HG02763 (cell line): ENCODE measurements at regions not wholly inside any gene's neighbourhood (a gene's known extent, or its start where the extent isn't known, plus 50 kb on each side); places are given as distances from the start of the nearest gene placed in this dataset.

Experiments
- ATAC-seq: cut with Tn5 transposase; IDR thresholded peaks from one replicate; pipeline ENCODE4 v1.9.1; 2021; ENCODE audit warnings: mild to moderate bottlenecking, moderate library complexity; ENCODE audit not compliant: unreplicated experiment

- no peak for ATAC-seq
Observed at GRCh38 chr12:103178366-103179080, 221.0 kb downstream of the ASCL1 start.

DNA sequence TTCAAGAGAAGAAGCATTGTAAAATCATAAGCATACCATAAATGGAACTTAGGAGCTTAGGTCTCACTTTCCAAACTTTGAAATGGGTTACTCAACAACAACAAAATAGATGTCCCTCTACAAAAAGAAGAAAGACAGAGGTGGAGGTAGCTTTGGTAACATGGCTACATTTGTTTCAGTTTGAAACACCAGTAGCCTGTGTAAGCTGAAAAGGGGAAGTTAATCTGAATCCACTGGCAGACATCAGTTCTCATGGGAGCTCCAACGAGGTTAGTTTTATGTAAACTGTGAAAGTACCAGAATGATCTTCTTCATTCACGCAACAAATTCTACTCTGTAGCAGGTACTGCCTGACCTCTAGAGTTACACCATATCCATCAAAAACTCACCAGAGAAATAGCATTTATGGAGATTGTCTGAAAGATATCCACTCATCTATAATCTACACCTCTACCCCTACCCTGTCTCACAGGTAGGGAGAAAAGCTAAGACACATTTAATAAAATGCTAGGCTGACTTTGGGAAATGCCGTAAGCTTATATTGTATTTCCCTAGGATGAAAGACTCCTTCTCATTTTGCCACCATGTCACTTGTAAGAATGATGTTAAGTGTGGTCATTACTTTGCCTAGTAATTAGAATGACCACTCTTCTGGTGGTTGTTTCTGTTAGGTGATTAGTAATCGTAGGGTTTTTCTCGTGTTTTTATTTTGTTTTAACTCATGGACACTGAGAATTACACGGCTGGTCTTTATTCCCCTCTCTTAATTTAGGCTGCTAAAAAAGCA, 224.1 kb downstream of the ASCL1 start:
- ATAC-seq, result peak; percentile 93

DNA sequence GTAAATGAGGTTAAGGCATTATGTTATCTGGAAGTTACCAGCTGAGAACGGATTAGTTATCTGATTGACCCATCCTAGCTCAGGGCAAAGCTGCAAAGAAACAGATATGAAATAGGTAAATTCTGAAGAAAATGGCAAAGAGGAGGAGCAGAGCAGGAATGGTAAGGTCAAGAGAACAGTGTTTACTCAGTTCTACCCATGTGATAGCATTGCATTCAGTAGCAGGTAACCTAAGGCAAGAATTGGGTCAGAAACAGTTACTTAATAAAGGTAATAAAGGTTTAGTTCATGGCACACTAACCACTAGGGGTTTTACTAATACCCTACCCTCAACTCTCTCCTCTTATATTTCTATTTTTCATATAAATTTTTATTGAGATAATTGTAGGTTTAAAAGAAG, 224.8 kb downstream of the ASCL1 start:
- no peak for ATAC-seq

DNA sequence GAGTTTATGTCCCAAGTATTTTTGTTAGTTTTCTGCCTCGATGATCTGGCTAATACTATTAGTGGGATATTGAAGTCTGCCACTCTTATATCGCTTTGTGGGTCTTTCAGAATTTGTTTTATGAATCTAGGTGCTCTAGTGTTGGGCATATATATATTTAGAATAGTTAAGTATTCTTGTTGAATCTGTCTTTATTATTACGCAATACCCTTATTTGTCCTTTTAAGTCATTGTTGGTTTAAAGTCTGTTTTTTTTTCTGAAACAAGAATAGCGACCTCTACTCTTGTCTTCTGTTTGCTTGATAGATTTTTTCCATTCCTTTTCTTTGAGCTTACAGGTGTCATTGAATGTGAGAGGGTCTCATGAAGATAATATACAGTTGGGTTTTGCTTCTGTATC, 239.0 kb downstream of the ASCL1 start:
- ATAC-seq, result no peak

DNA sequence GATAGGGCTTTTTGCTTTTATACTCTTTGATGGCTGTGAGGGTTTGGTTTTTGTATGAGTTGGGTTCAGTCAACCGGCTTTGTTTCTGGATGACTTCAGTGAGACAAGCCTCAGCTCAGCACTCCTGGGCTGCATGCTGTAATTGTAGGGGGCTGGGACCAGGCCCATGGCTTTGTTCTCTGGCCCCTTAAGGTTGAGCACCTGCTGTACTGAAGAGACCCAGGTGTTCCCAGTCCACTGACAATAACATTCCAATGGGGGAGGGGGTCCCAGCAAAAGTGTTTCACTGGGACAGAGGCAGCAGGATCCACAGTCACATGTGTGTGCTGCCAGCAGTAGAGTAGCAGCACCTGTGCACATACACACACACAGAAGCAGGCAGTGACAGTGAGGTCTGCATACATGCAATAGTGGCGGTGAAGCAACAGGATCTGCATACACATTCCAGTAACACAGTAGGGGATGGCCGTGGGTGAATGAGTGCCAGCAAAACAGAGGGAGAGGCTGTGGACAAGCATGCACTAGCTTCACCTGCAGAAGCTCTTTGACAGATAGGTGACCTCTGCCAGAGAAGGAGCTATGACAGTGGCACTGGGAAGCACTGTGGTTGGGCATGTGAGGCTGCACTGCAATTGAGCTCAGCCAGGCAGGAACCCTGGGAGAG, 240.4 kb downstream of the ASCL1 start:
- no peak for ATAC-seq

GRCh38 chr12:103198499-103198898, 241.0 kb downstream of the ASCL1 start:
- no peak for ATAC-seq

DNA sequence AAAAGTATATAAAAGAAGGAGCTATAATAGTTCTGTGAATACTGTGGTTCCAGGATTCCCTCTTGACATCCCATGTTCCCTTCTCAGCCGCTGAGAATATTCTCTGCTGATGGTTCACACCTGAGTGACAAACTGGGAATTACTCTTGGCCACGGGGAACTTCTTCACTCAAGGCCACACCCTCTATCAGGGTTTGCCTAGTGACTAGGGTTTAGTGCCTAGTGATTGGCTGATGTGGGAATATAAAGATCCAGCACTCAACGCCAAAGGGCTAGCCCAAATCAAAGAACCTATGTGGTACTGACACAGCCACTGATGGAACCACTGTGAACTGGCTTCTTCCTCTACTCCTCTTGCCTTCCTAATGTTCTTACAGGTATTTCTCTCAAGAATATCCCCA, 248.4 kb downstream of the ASCL1 start:
- no peak for ATAC-seq

GRCh38 chr12:103207936-103208335, 250.5 kb downstream of the ASCL1 start:
- no peak for ATAC-seq

- no peak for ATAC-seq
Observed at GRCh38 chr12:103241184-103241583, 254.6 kb downstream of the C12orf42 start.

DNA sequence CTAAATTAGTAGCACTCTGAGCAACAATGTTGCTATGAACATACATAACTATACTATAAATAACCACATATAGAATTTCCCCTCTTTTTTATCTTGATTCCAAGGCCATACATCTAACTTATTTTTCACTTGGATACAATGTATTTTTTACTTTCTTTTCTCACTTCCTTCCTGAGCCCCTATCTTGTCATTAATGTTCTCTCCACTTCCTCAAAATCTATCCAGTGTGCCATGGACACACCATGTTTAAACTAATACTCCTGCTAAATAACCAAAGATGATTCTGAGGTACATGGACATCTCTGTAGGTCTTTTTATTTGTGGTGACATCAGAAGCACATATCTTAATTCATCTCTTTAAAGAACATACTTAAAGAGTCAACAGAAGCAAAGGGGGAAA, 251.2 kb downstream of the C12orf42 start:
- ATAC-seq, result no peak

- ATAC-seq, result no peak
Observed at GRCh38 chr12:103247531-103247930, 248.2 kb downstream of the C12orf42 start.

DNA sequence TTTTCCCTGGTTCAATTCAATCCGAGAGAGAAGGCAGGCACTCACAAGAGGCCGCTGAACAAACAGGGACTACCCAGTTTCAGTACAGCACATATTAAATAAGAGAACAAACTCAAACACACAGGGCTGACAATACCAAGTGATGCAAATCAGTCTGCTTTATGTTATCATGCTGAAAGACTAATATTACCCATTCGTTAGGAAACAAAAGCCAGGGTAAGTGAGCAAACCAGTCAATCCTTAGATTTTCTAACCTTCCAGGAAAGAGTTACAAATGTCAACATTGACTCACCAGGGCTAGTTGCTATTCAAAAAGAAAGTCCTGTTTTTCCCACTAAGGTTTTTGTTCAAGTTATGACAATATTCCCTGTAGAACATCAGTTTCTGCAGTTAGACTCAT, 246.2 kb downstream of the C12orf42 start:
- ATAC-seq, result no peak

- ATAC-seq, result no peak
Observed at GRCh38 chr12:103250487-103250886, 245.3 kb downstream of the C12orf42 start.
